ENCODE measurements at regions not wholly inside any gene's neighbourhood (a gene's known extent, or its start where the extent isn't known, plus 50 kb on each side); places are given as distances from the start of the nearest gene placed in this dataset.

DNA sequence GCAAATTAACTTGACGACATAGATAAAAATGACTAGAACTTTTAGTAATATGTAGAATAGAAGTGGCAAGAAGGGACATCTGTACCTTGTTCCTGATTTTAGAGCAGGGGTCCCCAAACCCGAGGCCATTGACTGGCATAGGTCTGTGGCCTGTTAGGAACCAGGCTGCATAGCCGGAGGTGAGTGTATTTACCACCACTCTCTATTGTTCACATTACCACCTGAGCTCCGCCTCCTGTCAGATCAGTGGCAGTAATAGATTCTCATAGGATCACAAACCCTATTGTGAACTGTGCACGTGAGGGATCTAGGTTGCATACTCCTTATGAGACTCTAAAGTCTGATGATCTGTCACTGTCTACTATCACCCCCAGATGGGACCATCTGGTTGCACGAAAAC, 113.6 kb upstream of the AVPR1A start:
- no peaks in the 10 kb centered on the region for H3K9me3 ChIP-seq
- TF ChIP-seq POLR2AphosphoS5 (IDR thresholded peaks at IDR 0.05) (no peak), POLR2A (IDR thresholded peaks at IDR 0.05) (no peak)
- TF ChIP-seq, protein P1, sequence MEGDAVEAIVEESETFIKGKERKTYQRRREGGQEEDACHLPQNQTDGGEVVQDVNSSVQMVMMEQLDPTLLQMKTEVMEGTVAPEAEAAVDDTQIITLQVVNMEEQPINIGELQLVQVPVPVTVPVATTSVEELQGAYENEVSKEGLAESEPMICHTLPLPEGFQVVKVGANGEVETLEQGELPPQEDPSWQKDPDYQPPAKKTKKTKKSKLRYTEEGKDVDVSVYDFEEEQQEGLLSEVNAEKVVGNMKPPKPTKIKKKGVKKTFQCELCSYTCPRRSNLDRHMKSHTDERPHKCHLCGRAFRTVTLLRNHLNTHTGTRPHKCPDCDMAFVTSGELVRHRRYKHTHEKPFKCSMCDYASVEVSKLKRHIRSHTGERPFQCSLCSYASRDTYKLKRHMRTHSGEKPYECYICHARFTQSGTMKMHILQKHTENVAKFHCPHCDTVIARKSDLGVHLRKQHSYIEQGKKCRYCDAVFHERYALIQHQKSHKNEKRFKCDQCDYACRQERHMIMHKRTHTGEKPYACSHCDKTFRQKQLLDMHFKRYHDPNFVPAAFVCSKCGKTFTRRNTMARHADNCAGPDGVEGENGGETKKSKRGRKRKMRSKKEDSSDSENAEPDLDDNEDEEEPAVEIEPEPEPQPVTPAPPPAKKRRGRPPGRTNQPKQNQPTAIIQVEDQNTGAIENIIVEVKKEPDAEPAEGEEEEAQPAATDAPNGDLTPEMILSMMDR (IDR thresholded peaks at IDR 0.05): no peak
- no peaks in the 10 kb centered on the region for H3K27me3 ChIP-seq (replicated peaks; ENCODE audit: insufficient read depth)
- intact Hi-C loops (cut with DNase I): no loop called here
- no peak overlapping the region for H3K27ac ChIP-seq
- DNase-seq (ENCODE audit: low spot score): no peak
- no peaks in the 10 kb centered on the region for H3K36me3 ChIP-seq
- WGBS: 79% methylated on average over 6 of the region's 6 CpGs
- no peaks in the 10 kb centered on the region for H3K4me1 ChIP-seq (replicated peaks)
- no peak overlapping the region for H3K4me3 ChIP-seq

DNA sequence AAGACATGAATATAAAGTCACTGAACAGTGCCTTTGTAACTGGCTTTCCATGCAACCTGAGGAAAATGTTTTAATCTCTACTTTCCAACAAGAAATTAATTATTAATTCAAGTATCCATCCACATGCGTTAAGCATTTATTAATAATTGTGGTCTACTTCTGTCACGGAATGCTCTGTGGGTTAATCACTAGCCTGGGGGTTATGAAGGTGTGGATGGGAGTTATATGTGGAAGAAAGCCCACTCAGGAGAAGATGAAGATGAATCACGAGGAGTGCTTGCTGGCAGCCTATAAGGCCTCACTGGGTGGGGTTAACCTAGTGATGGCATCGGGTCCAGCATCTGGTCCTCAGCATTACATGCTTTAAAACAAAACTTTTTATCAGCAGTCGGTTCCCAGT, 99.5 kb upstream of the AVPR1A start:
- WGBS: 75% methylated on average over 5 of the region's 5 CpGs
- intact Hi-C loops (cut with DNase I): no loop called here
- Histone ChIP-seq H3K4me1 (replicated peaks) (no peaks in the 10 kb centered on the region), H3K27me3 (replicated peaks; ENCODE audit: insufficient read depth) (no peaks in the 10 kb centered on the region), H3K4me3 (no peak overlapping the region), H3K27ac (no peak overlapping the region), H3K9me3 (no peaks in the 10 kb centered on the region), H3K36me3 (no peaks in the 10 kb centered on the region)
- TF ChIP-seq POLR2AphosphoS5 (IDR thresholded peaks at IDR 0.05) (no peak), POLR2A (IDR thresholded peaks at IDR 0.05) (no peak)
- TF ChIP-seq, protein P1 (IDR thresholded peaks at IDR 0.05): no peak
- no peak for DNase-seq (ENCODE audit: low spot score)

DNA sequence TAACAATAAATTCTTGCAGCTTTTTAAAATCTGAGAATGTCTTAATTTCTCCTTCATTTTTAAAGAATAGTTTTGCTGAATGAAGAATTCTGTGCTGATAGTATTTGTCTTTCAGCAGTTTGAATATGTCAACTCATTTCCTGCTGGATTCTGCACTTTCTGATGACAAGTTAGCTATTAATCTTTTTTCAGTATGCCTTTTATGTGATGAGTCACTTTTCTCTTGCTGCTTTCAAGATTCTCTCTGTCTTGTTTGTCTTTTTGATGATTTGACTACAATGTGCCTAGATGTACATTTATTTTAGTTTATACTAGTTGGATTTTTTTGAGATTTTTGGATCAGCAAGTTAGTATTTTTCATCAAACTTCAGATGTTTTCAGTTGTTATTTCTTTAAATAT, 87.9 kb upstream of the AVPR1A start:
- no peak for DNase-seq (ENCODE audit: low spot score)
- H3K9me3 ChIP-seq: no peaks in the 10 kb centered on the region
- H3K36me3 ChIP-seq: no peaks in the 10 kb centered on the region
- H3K27me3 ChIP-seq (replicated peaks; ENCODE audit: insufficient read depth): no peaks in the 10 kb centered on the region
- TF ChIP-seq, protein P1 (IDR thresholded peaks at IDR 0.05): no peak
- no peak for TF ChIP-seq POLR2A (IDR thresholded peaks at IDR 0.05)
- TF ChIP-seq POLR2AphosphoS5 (IDR thresholded peaks at IDR 0.05): no peak
- H3K27ac ChIP-seq: no peak overlapping the region
- H3K4me3 ChIP-seq: no peak overlapping the region
- H3K4me1 ChIP-seq (replicated peaks): no peaks in the 10 kb centered on the region
- intact Hi-C loops (cut with DNase I): no loop called here

DNA sequence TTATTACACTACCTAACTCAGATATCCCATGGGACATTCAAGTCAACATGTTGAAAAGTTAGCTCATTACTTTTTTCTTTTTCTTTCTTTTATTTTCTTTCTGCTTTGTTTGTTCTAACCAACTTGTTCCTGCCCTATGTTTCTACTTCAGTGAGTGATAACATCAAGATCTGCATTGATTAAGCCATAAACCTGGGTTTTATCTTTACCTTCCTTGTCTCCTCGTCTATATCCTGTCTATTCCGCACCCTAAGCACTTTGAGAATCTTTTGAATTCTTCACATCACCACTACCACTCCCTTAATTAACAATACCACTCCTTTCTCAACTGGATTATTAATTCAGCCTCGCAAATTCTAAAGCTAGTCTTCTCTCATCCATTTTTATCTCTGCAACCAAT, 81.9 kb upstream of the AVPR1A start:
- Histone ChIP-seq H3K27ac (no peak overlapping the region), H3K4me1 (replicated peaks) (no peaks in the 10 kb centered on the region), H3K36me3 (no peaks in the 10 kb centered on the region), H3K9me3 (no peaks in the 10 kb centered on the region), H3K27me3 (replicated peaks; ENCODE audit: insufficient read depth) (no peaks in the 10 kb centered on the region), H3K4me3 (no peak overlapping the region)
- intact Hi-C loops (cut with DNase I): no loop called here
- TF ChIP-seq POLR2A (IDR thresholded peaks at IDR 0.05) (no peak), POLR2AphosphoS5 (IDR thresholded peaks at IDR 0.05) (no peak)
- TF ChIP-seq, protein P1 (IDR thresholded peaks at IDR 0.05): no peak
- DNase-seq (ENCODE audit: low spot score): no peak
- 33% methylated on average over 3 of the region's 3 CpGs for WGBS

DNA sequence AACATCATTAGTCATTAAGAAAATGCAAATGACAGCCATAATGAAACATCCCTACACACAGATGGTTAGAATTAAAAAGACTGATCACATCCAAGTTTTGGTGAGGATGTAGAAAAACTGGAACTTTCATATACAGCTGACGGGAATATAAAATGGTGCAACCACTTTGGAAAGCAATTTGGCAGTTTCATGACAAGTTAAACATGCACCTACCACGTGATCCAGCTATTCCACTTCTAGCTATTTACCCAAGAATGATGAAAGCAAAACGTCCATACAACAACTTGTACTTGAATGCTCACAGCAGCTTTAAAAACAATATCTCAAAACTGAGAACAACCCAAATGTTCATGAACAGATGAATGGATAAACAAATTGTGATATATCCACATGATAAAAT, 77.9 kb upstream of the AVPR1A start:
- WGBS: 51% methylated on average over 3 of the region's 3 CpGs
- no peak for TF ChIP-seq POLR2A (IDR thresholded peaks at IDR 0.05)
- no peak for TF ChIP-seq POLR2AphosphoS5 (IDR thresholded peaks at IDR 0.05)
- TF ChIP-seq, protein P1 (IDR thresholded peaks at IDR 0.05): no peak
- Histone ChIP-seq H3K9me3 (no peaks in the 10 kb centered on the region), H3K27ac (no peak overlapping the region), H3K36me3 (no peaks in the 10 kb centered on the region), H3K4me3 (no peak overlapping the region), H3K4me1 (replicated peaks) (no peaks in the 10 kb centered on the region), H3K27me3 (replicated peaks; ENCODE audit: insufficient read depth) (no peaks in the 10 kb centered on the region)
- intact Hi-C loops (cut with DNase I): no loop called here
- no peak for DNase-seq (ENCODE audit: low spot score)

Measured in prostate gland (tissue), 2 donors.